HG03571 (cell line): ENCODE measurements at regions not wholly inside any gene's neighbourhood (a gene's known extent, or its start where the extent isn't known, plus 50 kb on each side); places are given as distances from the start of the nearest gene placed in this dataset.
"Not testable (repeated sequence)": the region's sequence is repeated elsewhere in the genome, so short reads cannot be mapped to it uniquely, and the experiment has no call there.

Source experiments
- ATAC-seq: cut with Tn5 transposase; IDR thresholded peaks from one replicate; pipeline ENCODE4 v1.9.1; 2021; ENCODE audit not compliant: unreplicated experiment

- no peak for ATAC-seq
Measured at GRCh38 chr7:85285527-85285926, 98.7 kb upstream of the SEMA3D start.

- ATAC-seq: no peak
Measured at GRCh38 chr7:85275204-85275603, 88.3 kb upstream of the SEMA3D start.

- ATAC-seq: no peak
Measured at GRCh38 chr7:85274454-85274853, 87.6 kb upstream of the SEMA3D start.

DNA sequence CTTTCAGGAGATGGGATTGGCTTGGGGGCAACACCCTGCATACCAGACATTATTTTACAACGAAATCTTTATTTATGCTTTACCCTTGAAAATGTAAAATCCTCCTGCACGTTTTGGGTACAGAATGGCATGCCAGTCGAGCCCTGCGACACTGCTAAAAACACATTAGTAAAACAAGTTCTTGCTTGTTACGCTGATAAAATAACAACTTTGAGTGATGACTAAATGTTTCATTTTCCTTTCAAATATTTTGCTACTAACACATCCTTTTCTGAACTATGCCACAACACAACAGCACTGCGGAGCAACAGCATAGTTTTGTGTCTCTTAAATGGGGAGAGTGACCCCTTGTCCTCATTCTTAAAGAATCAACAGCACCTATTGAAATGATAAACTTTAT, 76.0 kb upstream of the SEMA3D start:
- no peak for ATAC-seq

GRCh38 chr7:85261336-85261735, 74.5 kb upstream of the SEMA3D start:
- no peak for ATAC-seq

DNA sequence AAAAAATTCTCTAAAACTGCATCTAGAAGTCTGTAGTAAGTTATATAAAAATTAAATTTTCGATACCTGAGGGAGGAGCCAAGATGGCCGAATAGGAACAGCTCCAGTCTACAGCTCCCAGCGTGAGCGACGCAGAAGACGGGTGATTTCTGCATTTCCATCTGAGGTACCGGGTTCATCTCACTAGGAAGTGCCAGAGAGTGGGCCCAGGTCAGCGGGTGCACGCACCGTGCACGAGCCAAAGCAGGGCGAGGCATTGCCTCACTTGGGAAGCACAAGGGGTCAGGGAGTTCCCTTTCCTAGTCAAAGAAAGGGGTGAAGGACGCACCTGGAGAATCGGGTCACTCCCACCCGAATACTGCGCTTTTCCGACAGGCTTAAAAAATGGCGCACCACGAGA, 62.9 kb upstream of the SEMA3D start:
- not testable (repeated sequence) for ATAC-seq

- ATAC-seq: no peak
Measured at GRCh38 chr7:85239109-85239508, 52.3 kb upstream of the SEMA3D start.

GRCh38 chr7:85237721-85238120, 50.9 kb upstream of the SEMA3D start:
- no peak for ATAC-seq
